HepG2 (cell line): ENCODE measurements at regions not wholly inside any gene's neighbourhood (a gene's known extent, or its start where the extent isn't known, plus 50 kb on each side); places are given as distances from the start of the nearest gene placed in this dataset.

Source experiments
- ATAC-seq: fragments of 200-7000 bp; cut with Tn5 transposase; 3 replicates; pipeline ENCODE4 v1.9.1; 2020; ENCODE audit warnings: mild to moderate bottlenecking, moderate library complexity
- BruUV-seq: library from RNA; stranded (reverse); fragments of 400-500 nt; replicated peaks from 2 replicates; lab custom pipeline; 2021; lab: Mats Ljungman, UMichigan
- CTCF ChIA-PET: fragments of 300-600 bp; formaldehyde crosslinking; extraction: SDS; loops from one replicate; lab custom pipeline; 2021; ENCODE audit warnings: low total read pairs, inconsistent platforms, low intra/inter-chr PET ratio; lab: Yijun Ruan, JAX
- POLR2A ChIA-PET: fragments of 350-600 bp; sonication (Branson Sonifier 250); formaldehyde crosslinking; loops from one replicate; lab custom pipeline; 2020; ENCODE audit warnings: antibody characterized with exemption, inconsistent platforms; lab: Yijun Ruan, JAX
- DNase-seq: peaks from one replicate; pipeline ENCODE4 v3.0.0-alpha.2; 2015; ENCODE audit warnings: low spot score
- FAIRE-seq: peaks from 3 replicates; lab custom pipeline; 2011; peaks lifted over from hg19 to GRCh38; lab: Jason Lieb, UNC
- H2AFZ ChIP-seq: one replicate; pipeline ENCODE4 v1.6.1; 2011; ENCODE audit warnings: low read length, inconsistent platforms
- H3K27ac ChIP-seq: fragments of 300-600 bp; 3 replicates; pipeline ENCODE4 v1.8.0; 2011; ENCODE audit warnings: mixed run types, mild to moderate bottlenecking, mixed read lengths, low read length, inconsistent platforms; ENCODE audit not compliant: insufficient read depth; ENCODE audit errors: extremely low read length
- H3K27me3 ChIP-seq, 2 experiments: fragments of 200-600 bp in 1 of 2; 2 replicates in 1 of 2; 3 replicates in 1 of 2; pipeline versions ENCODE4 v1.6.0 to v1.8.0; 2011; ENCODE audit warnings: low read length in 2 of 2, mild to moderate bottlenecking in 2 of 2, moderate library complexity in 2 of 2, inconsistent platforms in 1 of 2; ENCODE audit not compliant: insufficient read depth in 2 of 2, control insufficient read depth in 1 of 2
- H3K36me3 ChIP-seq, 2 experiments: fragments of 200-600 bp in 1 of 2; replicated peaks in 1 of 2; 2 replicates in 1 of 2; 3 replicates in 1 of 2; pipeline versions ENCODE4 v1.5.1 to v1.8.0; 2011; ENCODE audit warnings: low read length in 2 of 2, inconsistent platforms in 1 of 2; ENCODE audit not compliant: insufficient read depth in 2 of 2, control insufficient read depth in 1 of 2
- H3K4me1 ChIP-seq: 2 replicates; pipeline ENCODE4 v1.5.1; 2012; ENCODE audit warnings: low read length, inconsistent platforms; ENCODE audit not compliant: insufficient read depth
- H3K4me2 ChIP-seq: 2 replicates; pipeline ENCODE4 v1.6.0; 2011; ENCODE audit warnings: low read depth, low read length, inconsistent platforms
- H3K4me3 ChIP-seq, 3 experiments: fragments of 200-600 bp in 1 of 3; sonication (generic), shearing (Covaris generic) in 1 of 3; replicated peaks in 1 of 3; 2 replicates each; pipeline ENCODE4 v1.5.1; 2011 to 2016; ENCODE audit warnings: low read length in 3 of 3, inconsistent platforms in 2 of 3, low read depth in 2 of 3, mild to moderate bottlenecking in 2 of 3, control low read depth in 1 of 3, mixed read lengths in 1 of 3; ENCODE audit not compliant: insufficient read depth in 1 of 3
- H3K79me2 ChIP-seq: one replicate; pipeline ENCODE4 v1.6.1; 2011; ENCODE audit warnings: low read length, inconsistent platforms; ENCODE audit not compliant: insufficient read depth
- H3K9ac ChIP-seq: 2 replicates; pipeline ENCODE4 v1.6.0; 2011; ENCODE audit warnings: mild to moderate bottlenecking, low read depth, low read length, inconsistent platforms; ENCODE audit not compliant: insufficient read depth
- H3K9me3 ChIP-seq: 2 replicates; pipeline ENCODE4 v1.5.1; 2012; ENCODE audit warnings: mild to moderate bottlenecking, low read length
- H4K20me1 ChIP-seq: 2 replicates; pipeline ENCODE4 v1.6.0; 2011; ENCODE audit warnings: inconsistent platforms, mild to moderate bottlenecking, low read length, moderate library complexity; ENCODE audit not compliant: insufficient read depth
- ARID3A ChIP-seq: IDR thresholded peaks from 2 replicates; pipeline ENCODE4 v1.6.1; 2012; ENCODE audit warnings: low read depth, low read length, improper control_type of control experiment
- DPF2 ChIP-seq: sonication (generic); formaldehyde crosslinking; IDR thresholded peaks from 2 replicates; pipeline ENCODE4 v1.4.0; 2020; ENCODE audit warnings: mild to moderate bottlenecking, low read depth, missing genetic modification reagents, borderline replicate concordance
- HINFP ChIP-seq: sonication (generic); formaldehyde crosslinking; IDR thresholded peaks from 2 replicates; pipeline ENCODE4 v1.4.0; 2020; ENCODE audit warnings: low read depth, mild to moderate bottlenecking, missing genetic modification reagents
- KDM3A ChIP-seq: IDR thresholded peaks from 2 replicates; pipeline ENCODE4 v1.6.1; 2018; ENCODE audit warnings: low read depth, missing compliant biosample characterization
- KLF13 ChIP-seq: sonication (generic); formaldehyde crosslinking; IDR thresholded peaks from 2 replicates; pipeline ENCODE4 v1.4.0; 2020; ENCODE audit warnings: mild to moderate bottlenecking, missing genetic modification reagents
- MTA3 ChIP-seq: sonication (generic); formaldehyde crosslinking; IDR thresholded peaks from 2 replicates; pipeline ENCODE4 v1.4.0; 2020; ENCODE audit warnings: missing genetic modification reagents
- NFE2L1 ChIP-seq: sonication (generic); formaldehyde crosslinking; IDR thresholded peaks from 2 replicates; pipeline ENCODE4 v1.4.0; 2020; ENCODE audit warnings: missing genetic modification reagents, mild to moderate bottlenecking, borderline replicate concordance
- PPARG ChIP-seq: conservative IDR thresholded peaks from 2 replicates; pipeline ENCODE4 v1.6.1; 2016; ENCODE audit warnings: missing biosample characterization, missing genetic modification reagents
- SKIL ChIP-seq: sonication (generic); formaldehyde crosslinking; IDR thresholded peaks from 2 replicates; pipeline ENCODE4 v1.8.0; 2022; ENCODE audit warnings: missing genetic modification reagents, mild to moderate bottlenecking, moderate library complexity, borderline replicate concordance
- U2AF1 ChIP-seq: fragments of 200-400 bp; formaldehyde crosslinking; optimal IDR thresholded peaks from 2 replicates; pipeline ENCODE3; 2017; ENCODE audit warnings: mild to moderate bottlenecking, low read depth, low read length
- ZNF280B ChIP-seq: sonication (generic); formaldehyde crosslinking; IDR thresholded peaks from 2 replicates; pipeline ENCODE4 v1.5.0; 2020; ENCODE audit warnings: missing genetic modification reagents, mild to moderate bottlenecking, borderline replicate concordance
- ZNF468 ChIP-seq: sonication (generic); formaldehyde crosslinking; IDR thresholded peaks from 2 replicates; pipeline ENCODE4 v1.8.0; 2022; ENCODE audit warnings: mild to moderate bottlenecking, moderate library complexity, missing genetic modification reagents
- ZNF564 ChIP-seq: sonication (generic); formaldehyde crosslinking; IDR thresholded peaks from 2 replicates; pipeline ENCODE4 v1.8.1; 2023; ENCODE audit warnings: mild to moderate bottlenecking, missing genetic modification reagents
- ZNF839 ChIP-seq: sonication (generic); formaldehyde crosslinking; IDR thresholded peaks from 2 replicates; pipeline ENCODE4 v1.4.0; 2020; ENCODE audit warnings: missing genetic modification reagents, mild to moderate bottlenecking, borderline replicate concordance
- ZSCAN25 ChIP-seq: sonication (generic); formaldehyde crosslinking; IDR thresholded peaks from 2 replicates; pipeline ENCODE4 v1.8.0; 2022; ENCODE audit warnings: mild to moderate bottlenecking, missing genetic modification reagents
- WGBS: methylation state at CpG from one replicate; pipeline ENCODE4 v1.1.6; 2017; ENCODE audit warnings: low lambda C conversion rate; 5-methylcytosine and 5-hydroxymethylcytosine counted together
- in situ Hi-C: cut with HindIII; loops from 2 replicates; pipeline ENCODE4 v1.10.0; 2017; ENCODE audit warnings: low pct_unique_long_range_greater_than_20kb; ENCODE audit not compliant: extremely low pct_ligation_motif_present
- intact Hi-C: fragments of 100-400 bp; cut with micrococcal nuclease; formaldehyde crosslinking; loops from one replicate; pipeline ENCODE4 v1.10.0; 2022; ENCODE audit not compliant: unreplicated experiment

GRCh38 chr3:107218864-107219269 lies 158.4 kb upstream of the CCDC54 start:
- FAIRE-seq (no peak), DNase-seq (no peak), ATAC-seq (no peak)
- Histone ChIP-seq H3K27ac (no peak overlapping the region), H3K79me2 (no peaks in the 10 kb centered on the region), H3K4me3 (no peak overlapping the region), H3K4me2 (no peak overlapping the region), H3K9ac (no peak overlapping the region), H3K36me3 (no peaks in the 10 kb centered on the region), H3K27me3 (no peaks in the 10 kb centered on the region; a peak in 1 of 5 replicates), H3K9me3 (no peaks in the 10 kb centered on the region), H3K4me1 (no peaks in the 10 kb centered on the region), H4K20me1 (no peaks in the 10 kb centered on the region), H2AFZ (no peak overlapping the region)
- BruUV-seq, result no TSS peak
- 16% methylated on average over 5 of the region's 5 CpGs for WGBS
- intact Hi-C loops, result no loop called here
- POLR2A ChIA-PET, result no interaction called here
- in situ Hi-C loops, result no loop called here
- CTCF ChIA-PET, result no interaction called here
- TF ChIP-seq ZNF564 (CRISPR knock-in tag) (no peak), ZSCAN25 (no peak), DPF2 (CRISPR knock-in tag) (no peak), ZNF839 (no peak), NFE2L1 (CRISPR knock-in tag) (no peak), ZNF280B (no peak), HINFP (no peak), PPARG (CRISPR knock-in tag) (no peak), MTA3 (CRISPR knock-in tag) (no peak), SKIL (CRISPR knock-in tag) (no peak), KDM3A (CRISPR knock-in tag) (no peak), ZNF468 (CRISPR knock-in tag) (no peak), U2AF1 (no peak), KLF13 (CRISPR knock-in tag) (no peak), ARID3A (no peak)
